ENCODE measurements at regions not wholly inside any gene's neighbourhood (a gene's known extent, or its start where the extent isn't known, plus 50 kb on each side); places are given as distances from the start of the nearest gene placed in this dataset.
"Not testable (repeated sequence)": the region's sequence is repeated elsewhere in the genome, so short reads cannot be mapped to it uniquely, and the experiment has no call there.

GRCh38 chr5:3155046-3155445 is 403.6 kb upstream of the IRX2 start:
- DNase-seq (ENCODE audit: low read depth in 2 of 2): no peak

- no peak for DNase-seq (ENCODE audit: low read depth in 2 of 2)
Observed at GRCh38 chr5:3153906-3154305, 402.4 kb upstream of the IRX2 start.

GRCh38 chr5:3153226-3153858 is 401.9 kb upstream of the IRX2 start:
- no peak for DNase-seq (ENCODE audit: low read depth in 2 of 2)

GRCh38 chr5:3149899-3150298 is 398.4 kb upstream of the IRX2 start:
- no peak for DNase-seq (ENCODE audit: low read depth in 2 of 2)

GRCh38 chr5:3147405-3147804 is 395.9 kb upstream of the IRX2 start:
- DNase-seq (ENCODE audit: low read depth in 2 of 2): not testable (repeated sequence)

- DNase-seq (ENCODE audit: low read depth in 2 of 2): no peak
Observed at GRCh38 chr5:3145641-3146040, 394.2 kb upstream of the IRX2 start.

GRCh38 chr5:3143382-3143781 is 391.9 kb upstream of the IRX2 start:
- no peak for DNase-seq (ENCODE audit: low read depth in 2 of 2)

GRCh38 chr5:3142261-3143027 is 391.0 kb upstream of the IRX2 start:
- no peak for DNase-seq (ENCODE audit: low read depth in 2 of 2)

- DNase-seq (ENCODE audit: low read depth in 2 of 2): no peak
Observed at GRCh38 chr5:3140117-3140516, 388.6 kb upstream of the IRX2 start.

GRCh38 chr5:3139499-3139931 is 388.0 kb upstream of the IRX2 start:
- no peak for DNase-seq (ENCODE audit: low read depth in 2 of 2)

GRCh38 chr5:3131161-3131560 is 379.7 kb upstream of the IRX2 start:
- no peak for DNase-seq (ENCODE audit: low read depth in 2 of 2)

GRCh38 chr5:3129252-3129651 is 377.8 kb upstream of the IRX2 start:
- DNase-seq (ENCODE audit: low read depth in 2 of 2): no peak

GRCh38 chr5:3127423-3127911 is 376.0 kb upstream of the IRX2 start:
- DNase-seq (ENCODE audit: low read depth in 2 of 2): no peak

- DNase-seq (ENCODE audit: low read depth in 2 of 2): no peak
Observed at GRCh38 chr5:3126639-3127038, 375.2 kb upstream of the IRX2 start.

- no peak for DNase-seq (ENCODE audit: low read depth in 2 of 2)
Observed at GRCh38 chr5:3124410-3124809, 372.9 kb upstream of the IRX2 start.

GRCh38 chr5:3123763-3124157 is 372.3 kb upstream of the IRX2 start:
- DNase-seq (ENCODE audit: low read depth in 2 of 2): no peak

GRCh38 chr5:3122985-3123762 is 371.7 kb upstream of the IRX2 start:
- DNase-seq (ENCODE audit: low read depth in 2 of 2): no peak

- no peak for DNase-seq (ENCODE audit: low read depth in 2 of 2)
Observed at GRCh38 chr5:3122216-3122615, 370.7 kb upstream of the IRX2 start.

- DNase-seq (ENCODE audit: low read depth in 2 of 2): no peak
Observed at GRCh38 chr5:3121813-3122212, 370.3 kb upstream of the IRX2 start.

GRCh38 chr5:3120028-3120427 is 368.6 kb upstream of the IRX2 start:
- DNase-seq (ENCODE audit: low read depth in 2 of 2): no peak

GRCh38 chr5:3119435-3119834 is 368.0 kb upstream of the IRX2 start:
- no peak for DNase-seq (ENCODE audit: low read depth in 2 of 2)

GRCh38 chr5:3118340-3118739 is 366.9 kb upstream of the IRX2 start:
- DNase-seq (ENCODE audit: low read depth in 2 of 2): no peak
